BJ (cell line): ENCODE measurements at regions not wholly inside any gene's neighbourhood (a gene's known extent, or its start where the extent isn't known, plus 50 kb on each side); places are given as distances from the start of the nearest gene placed in this dataset.

Source experiments
- CTCF ChIA-PET: fragments of 350-600 bp; formaldehyde crosslinking; extraction: SDS; loops from one replicate; lab custom pipeline; 2021; ENCODE audit warnings: antibody characterized with exemption, inconsistent platforms; lab: Yijun Ruan, JAX
- POLR2A ChIA-PET: fragments of 300-600 bp; sonication (Branson Sonifier 250); formaldehyde crosslinking; extraction: SDS; loops from one replicate; lab custom pipeline; 2021; ENCODE audit warnings: antibody characterized with exemption; lab: Charles Lee
- DNase-seq: peaks from one replicate; pipeline ENCODE4 v3.0.0-alpha.2; 2011; ENCODE audit warnings: low read depth
- H3K27me3 ChIP-seq: 2 replicates; pipeline ENCODE4 v1.6.0; 2011; ENCODE audit warnings: low read length; ENCODE audit not compliant: control insufficient read depth, insufficient read depth
- H3K36me3 ChIP-seq: 2 replicates; pipeline ENCODE4 v1.5.1; 2011; ENCODE audit warnings: low read length; ENCODE audit not compliant: control insufficient read depth, insufficient read depth
- H3K4me3 ChIP-seq: 2 replicates; pipeline ENCODE4 v1.5.1; 2011; ENCODE audit warnings: low read depth, mild to moderate bottlenecking, control low read depth, low read length
- TF ChIP-seq, protein P1 (sequence below): IDR thresholded peaks from 2 replicates; pipeline ENCODE4 v1.5.1; 2011; ENCODE audit warnings: low read depth, mild to moderate bottlenecking, control low read depth, inconsistent platforms, low read length, moderate library complexity; ENCODE audit not compliant: insufficient read depth

DNA sequence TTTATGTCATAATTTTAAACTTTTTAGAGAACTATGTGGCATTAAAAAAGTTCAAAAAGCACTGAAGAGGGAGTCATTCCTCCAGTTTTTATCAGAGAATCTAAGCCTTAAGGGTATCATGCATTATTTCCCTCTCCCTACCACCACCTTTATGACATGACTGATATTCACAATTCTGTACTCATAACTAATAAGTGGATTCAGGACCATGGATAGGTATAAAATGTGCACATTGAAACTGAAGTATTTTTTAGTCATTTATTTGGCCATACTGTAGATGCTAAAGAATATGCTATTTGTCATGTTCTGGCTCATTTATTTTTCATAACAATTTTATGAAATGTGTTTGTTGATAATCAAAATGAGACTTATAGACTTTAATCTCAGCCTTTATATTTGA, 897.5 kb upstream of the AGA start:
- TF ChIP-seq, protein P1, sequence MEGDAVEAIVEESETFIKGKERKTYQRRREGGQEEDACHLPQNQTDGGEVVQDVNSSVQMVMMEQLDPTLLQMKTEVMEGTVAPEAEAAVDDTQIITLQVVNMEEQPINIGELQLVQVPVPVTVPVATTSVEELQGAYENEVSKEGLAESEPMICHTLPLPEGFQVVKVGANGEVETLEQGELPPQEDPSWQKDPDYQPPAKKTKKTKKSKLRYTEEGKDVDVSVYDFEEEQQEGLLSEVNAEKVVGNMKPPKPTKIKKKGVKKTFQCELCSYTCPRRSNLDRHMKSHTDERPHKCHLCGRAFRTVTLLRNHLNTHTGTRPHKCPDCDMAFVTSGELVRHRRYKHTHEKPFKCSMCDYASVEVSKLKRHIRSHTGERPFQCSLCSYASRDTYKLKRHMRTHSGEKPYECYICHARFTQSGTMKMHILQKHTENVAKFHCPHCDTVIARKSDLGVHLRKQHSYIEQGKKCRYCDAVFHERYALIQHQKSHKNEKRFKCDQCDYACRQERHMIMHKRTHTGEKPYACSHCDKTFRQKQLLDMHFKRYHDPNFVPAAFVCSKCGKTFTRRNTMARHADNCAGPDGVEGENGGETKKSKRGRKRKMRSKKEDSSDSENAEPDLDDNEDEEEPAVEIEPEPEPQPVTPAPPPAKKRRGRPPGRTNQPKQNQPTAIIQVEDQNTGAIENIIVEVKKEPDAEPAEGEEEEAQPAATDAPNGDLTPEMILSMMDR: no peak
- POLR2A ChIA-PET: no interaction called here
- DNase-seq: no peak
- no peak overlapping the region for H3K4me3 ChIP-seq
- H3K27me3 ChIP-seq: no peaks in the 10 kb centered on the region
- CTCF ChIA-PET: no interaction called here
- H3K36me3 ChIP-seq: no peaks in the 10 kb centered on the region

DNA sequence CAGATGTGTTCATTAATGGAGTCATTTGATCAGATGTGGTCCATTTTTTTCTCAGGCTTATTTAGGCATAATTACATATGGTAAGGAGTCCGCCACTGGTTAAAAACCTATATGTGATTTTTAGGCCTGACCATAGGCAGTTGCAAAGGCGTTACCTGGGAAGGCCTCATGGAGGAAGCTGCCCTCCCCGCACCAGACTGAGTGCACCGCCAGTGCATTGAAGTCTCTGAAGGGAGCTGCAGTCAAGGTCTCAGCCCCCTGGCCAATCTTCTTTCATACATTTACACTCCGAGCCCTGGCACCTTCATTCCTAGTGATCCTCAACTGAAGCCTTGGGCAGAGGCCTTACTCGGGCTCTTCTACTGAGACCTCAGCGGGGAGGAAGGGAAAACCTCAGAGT, 898.2 kb upstream of the AGA start:
- Histone ChIP-seq H3K36me3 (no peaks in the 10 kb centered on the region), H3K27me3 (no peaks in the 10 kb centered on the region), H3K4me3 (no peak overlapping the region)
- ChIA-PET CTCF (no interaction called here), POLR2A (no interaction called here)
- no peak for DNase-seq
- TF ChIP-seq, protein P1: no peak

DNA sequence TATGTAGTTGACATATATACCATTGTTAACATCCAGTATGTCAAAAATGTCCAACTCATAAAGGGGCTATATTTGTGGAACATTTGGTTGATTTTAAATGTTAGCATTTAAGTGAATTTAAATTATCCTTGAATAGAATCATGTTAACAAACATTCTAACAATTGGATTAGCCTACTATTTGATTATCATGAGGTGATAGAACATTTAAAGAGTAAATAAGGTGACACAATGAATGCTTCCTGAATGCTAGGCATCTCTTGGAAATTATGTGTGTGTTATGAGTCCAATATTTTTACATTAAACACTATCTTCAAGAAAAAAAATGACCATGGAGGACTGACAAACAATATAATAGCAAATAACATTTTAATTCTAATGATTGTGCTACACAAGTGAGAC, 901.9 kb upstream of the AGA start:
- no peaks in the 10 kb centered on the region for H3K36me3 ChIP-seq
- ChIA-PET POLR2A (no interaction called here), CTCF (no interaction called here)

DNA sequence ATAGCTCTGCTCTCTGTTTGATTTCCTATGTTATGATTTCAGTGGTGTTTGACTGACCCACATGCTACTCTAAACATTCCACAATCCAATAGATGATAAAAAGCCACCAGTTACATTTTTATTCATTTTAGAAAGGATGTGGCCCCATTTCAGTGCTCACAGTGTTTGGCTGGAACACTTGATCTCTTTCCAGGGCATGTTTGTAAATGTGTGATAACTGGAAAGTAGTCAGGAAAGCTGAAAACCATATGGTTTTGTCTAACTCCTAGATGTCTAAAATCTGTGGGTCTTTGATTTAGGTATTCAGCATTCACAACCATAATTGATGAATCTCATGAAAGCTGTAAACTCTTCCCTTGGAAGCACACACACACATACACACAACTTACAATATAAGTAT, 904.9 kb upstream of the AGA start:
- ChIA-PET CTCF (no interaction called here), POLR2A (no interaction called here)
- Histone ChIP-seq H3K36me3 (no peaks in the 10 kb centered on the region), H3K4me3 (no peak overlapping the region), H3K27me3 (no peaks in the 10 kb centered on the region)
- no peak for DNase-seq
- TF ChIP-seq, protein P1: no peak

More for the DNA sequence above, 901.9 kb upstream of the AGA start:
- DNase-seq: no peak
- H3K27me3 ChIP-seq: no peaks in the 10 kb centered on the region
- H3K4me3 ChIP-seq: no peak overlapping the region
- TF ChIP-seq, protein P1: no peak

DNA sequence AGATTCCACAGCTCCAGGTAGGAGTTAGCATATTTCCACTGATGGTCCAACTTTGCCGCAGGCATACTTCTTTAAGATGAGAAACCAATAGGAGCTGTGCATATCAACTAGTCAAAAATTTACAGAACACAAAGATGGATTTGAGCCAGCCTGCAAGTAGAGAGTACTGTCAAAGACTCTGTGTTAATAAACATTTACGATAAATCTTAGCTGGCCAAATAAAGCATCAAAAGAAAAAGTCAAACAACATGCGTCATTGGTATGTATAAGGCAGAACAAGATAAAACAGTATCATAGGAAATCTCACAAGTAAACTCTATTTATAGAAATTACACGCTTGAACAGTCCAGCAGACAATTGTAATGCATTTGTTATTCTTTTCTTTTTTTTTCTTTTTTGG, 907.4 kb upstream of the AGA start:
- TF ChIP-seq, protein P1: no peak
- H3K27me3 ChIP-seq: no peaks in the 10 kb centered on the region
- no peak for DNase-seq
- ChIA-PET POLR2A (no interaction called here), CTCF (no interaction called here)
- no peak overlapping the region for H3K4me3 ChIP-seq
- no peaks in the 10 kb centered on the region for H3K36me3 ChIP-seq
